ENCODE measurements at regions not wholly inside any gene's neighbourhood (a gene's known extent, or its start where the extent isn't known, plus 50 kb on each side); places are given as distances from the start of the nearest gene placed in this dataset.

GRCh38 chr11:30730011-30730410 is 143.9 kb upstream of the MPPED2 start:
- H2BK120ac ChIP-seq (ENCODE audit: low read depth, low read length), result no peak overlapping the region
- intact Hi-C loops (cut with micrococcal nuclease), result no loop called here
- H2BK5ac ChIP-seq (ENCODE audit: low read depth, low read length, poor library complexity, severe bottlenecking), result no peak overlapping the region
- dilution Hi-C loops (cut with HindIII; ENCODE audit: low sequenced_read_pairs, unreplicated experiment), result no loop called here
- H4K91ac ChIP-seq (ENCODE audit: insufficient read depth, low read depth, low read length), result no peak overlapping the region
- no peaks in the 10 kb centered on the region for H3K79me1 ChIP-seq (ENCODE audit: low read depth in 1 of 2, low read length in 2 of 2)
- H3K4me3 ChIP-seq (ENCODE audit: insufficient read depth, low read depth, low read length), result no peak overlapping the region
- H3K27ac ChIP-seq (ENCODE audit: insufficient read depth, low read length), result no peak overlapping the region
- H2AK9ac ChIP-seq (replicated peaks; ENCODE audit: low read depth, low read length, poor library complexity), result no peak overlapping the region
- H3K9ac ChIP-seq (ENCODE audit: low read depth, low read length), result no peak overlapping the region
- H4K5ac ChIP-seq (ENCODE audit: low read depth, low read length), result no peak overlapping the region
- no peak overlapping the region for H2BK15ac ChIP-seq (ENCODE audit: low read depth, low read length)
- H3K36me3 ChIP-seq (ENCODE audit: control insufficient read depth, insufficient read depth, low read length), result no peaks in the 10 kb centered on the region
- H4K8ac ChIP-seq (ENCODE audit: low read depth in 2 of 2, low read length in 2 of 2), result no peak overlapping the region
- CTCF ChIA-PET, result no interaction called here
- BruUV-seq (replicated peaks), result no TSS peak
- no peak for DNase-seq
- H3K4ac ChIP-seq (ENCODE audit: low read depth, low read length), result no peak overlapping the region
- in situ Hi-C loops (cut with MboI; ENCODE audit: low sequenced_read_pairs), result no loop called here
- H4K20me1 ChIP-seq (ENCODE audit: insufficient read depth, low read length), result no peaks in the 10 kb centered on the region
- no peak overlapping the region for H3K4me2 ChIP-seq (ENCODE audit: low read depth, low read length)
- no peak for ATAC-seq (ENCODE audit: low read depth)
- no peak overlapping the region for H3K23ac ChIP-seq (ENCODE audit: low read depth, low read length)
- H3K56ac ChIP-seq (ENCODE audit: extremely low read depth, insufficient read depth, low read length), result no peak overlapping the region
- H2AK5ac ChIP-seq (ENCODE audit: low read depth, low read length), result no peak overlapping the region
- H3K9me3 ChIP-seq (ENCODE audit: control insufficient read depth, insufficient read depth, low read length), result no peaks in the 10 kb centered on the region
- POLR2A ChIA-PET (ENCODE audit: unreplicated experiment), result no interaction called here
- no peak overlapping the region for H2BK20ac ChIP-seq (ENCODE audit: low read depth, low read length)
- no peaks in the 10 kb centered on the region for H3K4me1 ChIP-seq (ENCODE audit: control insufficient read depth, insufficient read depth, low read length)
- no peak overlapping the region for H2AFZ ChIP-seq (replicated peaks; ENCODE audit: low read length, poor library complexity)
- no peaks in the 10 kb centered on the region for H3K27me3 ChIP-seq (ENCODE audit: control insufficient read depth, insufficient read depth, low read length)
- TF ChIP-seq ELK1 (IDR thresholded peaks at IDR 0.05; ENCODE audit: borderline replicate concordance, low read depth, low read length) (no peak), MAFK (IDR thresholded peaks at IDR 0.05; ENCODE audit: low read depth, low read length) (no peak), MAZ (IDR thresholded peaks at IDR 0.05; ENCODE audit: borderline replicate concordance, low read depth, low read length) (no peak), NFE2L2 (IDR thresholded peaks at IDR 0.05; ENCODE audit: low read depth, low read length) (no peak), BHLHE40 (IDR thresholded peaks at IDR 0.05; ENCODE audit: low read depth, low read length) (no peak), POLR2A (IDR thresholded peaks at IDR 0.05; ENCODE audit: low read depth, low read length) (no peak), USF2 (IDR thresholded peaks at IDR 0.05; ENCODE audit: low read depth, low read length) (no peak), RFX5 (IDR thresholded peaks at IDR 0.05; ENCODE audit: low read depth, low read length) (no peak), SMC3 (IDR thresholded peaks at IDR 0.05; ENCODE audit: low read depth, low read length) (no peak)
- no peak overlapping the region for H3K18ac ChIP-seq (ENCODE audit: low read depth, low read length)
- H3K9me1 ChIP-seq (ENCODE audit: insufficient read depth, low read length), result no peaks in the 10 kb centered on the region
- no peak overlapping the region for H3K14ac ChIP-seq (replicated peaks; ENCODE audit: low read depth, low read length)
- no CpG with 5 or more reads among the region's 1 CpG for WGBS, 2 experiments (ENCODE audit: extremely low coverage in 2 of 2, insufficient read length in 1 of 2)
